NB4 (cell line): ENCODE measurements at regions not wholly inside any gene's neighbourhood (a gene's known extent, or its start where the extent isn't known, plus 50 kb on each side); places are given as distances from the start of the nearest gene placed in this dataset.

Source experiments
- DNase-seq: peaks from one replicate; pipeline ENCODE4 v3.0.0; 2010; ENCODE audit warnings: low read depth
- H3K4me3 ChIP-seq: one replicate; pipeline ENCODE4 v1.5.1; 2011; ENCODE audit warnings: mild to moderate bottlenecking, low read depth, low read length, moderate library complexity
- MYC ChIP-seq: IDR thresholded peaks from 2 replicates; pipeline ENCODE4 v1.6.1; 2011; ENCODE audit warnings: low read depth, low read length
- POLR2A ChIP-seq: IDR thresholded peaks from 2 replicates; pipeline ENCODE4 v1.6.1; 2011; ENCODE audit warnings: mild to moderate bottlenecking; ENCODE audit not compliant: insufficient read length; ENCODE audit errors: extremely low read depth
- TF ChIP-seq, protein P1 (sequence below): IDR thresholded peaks from one replicate; pipeline ENCODE4 v1.5.1; 2012; ENCODE audit warnings: low read depth, low read length
- TF ChIP-seq, protein P2 (sequence below): IDR thresholded peaks from 2 replicates; pipeline ENCODE4 v1.6.1; 2011; ENCODE audit warnings: low read depth, low read length

DNA sequence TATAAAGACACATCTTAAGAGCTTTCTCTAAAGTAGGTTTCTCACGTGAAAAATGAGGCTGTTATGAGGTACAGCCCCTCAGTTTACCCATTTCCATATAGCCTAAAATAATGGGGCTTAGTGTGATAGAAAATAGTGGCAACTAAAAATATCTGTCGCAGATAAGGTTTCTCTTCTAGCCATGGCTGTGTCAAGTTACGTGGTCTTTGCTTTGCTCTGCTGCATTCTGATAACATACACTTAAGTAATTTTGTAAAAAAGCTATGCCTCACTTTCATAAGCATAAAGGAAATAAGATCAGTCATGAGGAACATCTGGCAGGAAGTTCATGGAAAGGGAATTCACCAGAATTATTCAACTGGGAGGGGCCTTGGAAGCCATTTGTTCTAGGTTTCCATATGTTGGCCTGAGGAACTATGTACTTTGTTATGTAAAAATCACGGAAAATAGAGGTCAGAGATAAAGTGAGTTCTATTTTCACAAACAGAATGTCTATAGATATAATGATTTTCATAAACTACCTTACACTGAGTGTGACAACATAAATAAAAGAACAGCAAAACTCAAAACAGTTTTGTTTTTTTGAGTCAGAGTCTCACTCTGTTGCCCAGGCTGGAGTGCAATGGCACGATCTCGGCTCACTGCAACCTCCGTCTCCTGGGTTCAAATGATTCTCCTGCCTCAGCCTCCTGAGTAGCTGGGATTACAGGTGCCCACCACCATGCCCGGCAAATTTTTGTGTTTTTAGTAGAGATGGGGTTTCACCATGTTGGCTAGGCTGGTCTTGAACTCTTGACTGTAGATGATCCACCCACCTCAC, 195.6 kb upstream of the KRR1 start:
- DNase-seq = no peak
- no peak for TF ChIP-seq MYC
- TF ChIP-seq, protein P1, sequence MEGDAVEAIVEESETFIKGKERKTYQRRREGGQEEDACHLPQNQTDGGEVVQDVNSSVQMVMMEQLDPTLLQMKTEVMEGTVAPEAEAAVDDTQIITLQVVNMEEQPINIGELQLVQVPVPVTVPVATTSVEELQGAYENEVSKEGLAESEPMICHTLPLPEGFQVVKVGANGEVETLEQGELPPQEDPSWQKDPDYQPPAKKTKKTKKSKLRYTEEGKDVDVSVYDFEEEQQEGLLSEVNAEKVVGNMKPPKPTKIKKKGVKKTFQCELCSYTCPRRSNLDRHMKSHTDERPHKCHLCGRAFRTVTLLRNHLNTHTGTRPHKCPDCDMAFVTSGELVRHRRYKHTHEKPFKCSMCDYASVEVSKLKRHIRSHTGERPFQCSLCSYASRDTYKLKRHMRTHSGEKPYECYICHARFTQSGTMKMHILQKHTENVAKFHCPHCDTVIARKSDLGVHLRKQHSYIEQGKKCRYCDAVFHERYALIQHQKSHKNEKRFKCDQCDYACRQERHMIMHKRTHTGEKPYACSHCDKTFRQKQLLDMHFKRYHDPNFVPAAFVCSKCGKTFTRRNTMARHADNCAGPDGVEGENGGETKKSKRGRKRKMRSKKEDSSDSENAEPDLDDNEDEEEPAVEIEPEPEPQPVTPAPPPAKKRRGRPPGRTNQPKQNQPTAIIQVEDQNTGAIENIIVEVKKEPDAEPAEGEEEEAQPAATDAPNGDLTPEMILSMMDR = no peak
- TF ChIP-seq, protein P2, sequence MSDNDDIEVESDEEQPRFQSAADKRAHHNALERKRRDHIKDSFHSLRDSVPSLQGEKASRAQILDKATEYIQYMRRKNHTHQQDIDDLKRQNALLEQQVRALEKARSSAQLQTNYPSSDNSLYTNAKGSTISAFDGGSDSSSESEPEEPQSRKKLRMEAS = no peak
- TF ChIP-seq POLR2A = no peak
- H3K4me3 ChIP-seq = no peak overlapping the region

DNA sequence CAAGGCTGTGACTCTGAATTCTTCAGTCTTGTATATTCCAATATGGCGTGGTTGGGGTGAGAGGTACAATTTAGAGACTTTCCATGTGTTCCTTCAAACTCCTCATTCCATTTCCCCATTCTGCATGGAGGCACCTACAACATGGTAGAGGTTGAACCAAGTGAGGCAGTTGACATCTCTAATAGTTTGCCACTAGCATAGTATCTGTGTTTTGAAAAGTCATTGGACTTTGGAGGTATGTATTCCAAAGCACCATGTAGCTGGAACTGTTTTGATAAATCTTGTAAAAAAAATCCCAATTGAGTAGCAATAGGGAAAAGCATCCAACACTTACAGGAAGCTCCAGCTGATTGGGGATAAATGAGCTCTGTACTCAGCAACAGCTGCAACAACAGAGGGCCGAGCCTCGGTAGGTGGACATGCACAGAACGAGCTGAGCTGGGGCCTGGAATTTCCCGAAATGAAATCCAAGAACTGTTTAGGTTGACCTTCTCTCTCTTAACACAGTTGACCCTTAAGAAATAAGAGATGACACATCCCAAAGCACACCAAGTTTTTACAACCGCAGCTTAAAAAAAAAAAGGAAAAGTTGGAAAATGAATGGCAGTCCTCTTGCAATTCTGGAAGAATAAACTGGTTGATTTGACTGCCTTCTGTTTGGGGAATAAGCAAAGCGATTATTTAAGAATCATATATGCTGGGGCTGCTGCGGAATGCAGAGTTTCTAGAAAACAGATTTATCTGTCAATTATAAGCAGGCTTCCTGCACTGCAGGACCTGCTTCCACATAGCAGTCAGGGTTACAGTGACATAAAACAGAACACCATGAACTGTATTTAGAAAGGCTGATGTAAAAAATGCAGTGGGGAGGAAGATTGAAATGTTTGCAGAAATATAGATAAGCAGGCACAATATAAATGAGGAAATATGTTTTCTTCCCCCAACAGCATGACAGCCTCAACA, 194.6 kb upstream of the KRR1 start:
- no peak for TF ChIP-seq POLR2A
- TF ChIP-seq, protein P2 = no peak
- no peak for TF ChIP-seq MYC
- TF ChIP-seq, protein P1 = no peak
- H3K4me3 ChIP-seq = no peak overlapping the region
- DNase-seq = no peak

DNA sequence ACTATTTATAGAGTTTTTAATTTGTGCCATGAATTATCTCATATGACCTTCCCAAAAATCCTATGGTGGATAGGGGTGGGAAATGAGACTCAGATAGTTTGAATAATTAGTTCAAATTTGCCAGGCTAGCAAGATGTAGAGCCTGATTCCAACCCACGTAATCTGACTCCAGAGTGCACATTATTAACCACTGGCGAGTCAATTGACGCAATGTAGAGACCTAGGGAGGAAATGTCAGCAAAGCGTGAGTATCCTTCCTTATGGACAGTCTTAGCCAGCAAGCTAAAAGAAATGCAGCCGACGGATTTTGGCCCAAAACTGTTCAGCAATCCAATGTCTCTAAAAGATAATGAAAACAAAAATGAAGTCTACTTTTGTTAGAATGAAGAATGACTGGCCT, 193.3 kb upstream of the KRR1 start:
- TF ChIP-seq MYC (no peak), POLR2A (no peak)
- TF ChIP-seq, protein P2 = no peak
- TF ChIP-seq, protein P1 = no peak
- DNase-seq = no peak
- H3K4me3 ChIP-seq = no peak overlapping the region

DNA sequence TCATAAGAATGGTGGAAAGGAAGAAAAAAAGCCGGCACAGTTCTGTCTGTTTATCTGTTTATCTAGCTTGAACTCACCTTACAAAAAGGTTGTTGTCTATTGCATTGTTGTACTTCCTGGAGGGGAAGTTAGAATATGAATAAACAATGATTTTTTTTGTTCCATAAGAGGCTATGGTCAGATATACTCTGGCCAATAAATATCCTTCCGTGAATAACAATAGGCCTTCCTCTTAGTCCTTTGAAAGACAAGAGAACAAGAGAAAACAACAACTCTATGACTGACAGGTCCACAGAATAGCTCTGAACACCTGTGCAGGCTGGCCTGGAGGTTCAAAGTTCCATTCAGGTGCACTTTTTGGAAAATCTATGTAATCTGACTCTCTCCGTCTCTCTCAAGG, 192.8 kb upstream of the KRR1 start:
- H3K4me3 ChIP-seq = no peak overlapping the region
- DNase-seq = no peak
- TF ChIP-seq POLR2A = no peak
- TF ChIP-seq, protein P1 = no peak
- TF ChIP-seq MYC = no peak
- TF ChIP-seq, protein P2 = no peak

DNA sequence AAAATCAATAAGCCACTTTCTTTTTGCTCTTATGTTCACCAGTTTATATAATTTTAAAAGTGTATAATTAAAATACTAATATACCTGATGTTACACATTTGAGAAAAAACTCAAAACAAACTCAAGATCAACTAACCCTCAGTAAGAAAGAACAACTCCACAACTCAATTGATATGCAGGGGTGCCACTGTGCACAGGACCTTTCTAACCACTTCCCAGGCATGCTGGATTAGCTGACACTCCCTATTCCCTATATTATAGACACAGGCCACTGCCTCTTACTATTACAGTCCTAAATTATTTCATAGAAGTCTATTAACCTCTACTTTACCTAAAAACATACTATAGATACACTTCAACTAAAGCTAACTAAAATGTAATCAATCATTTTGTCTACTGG, 191.7 kb upstream of the KRR1 start:
- TF ChIP-seq, protein P1 = no peak
- TF ChIP-seq, protein P2 = no peak
- TF ChIP-seq POLR2A (no peak), MYC (no peak)
- no peak overlapping the region for H3K4me3 ChIP-seq
- no peak for DNase-seq
